Thyroid gland (tissue), 4 donors: ENCODE measurements at regions not wholly inside any gene's neighbourhood (a gene's known extent, or its start where the extent isn't known, plus 50 kb on each side); places are given as distances from the start of the nearest gene placed in this dataset.

Experiments used
- DNase-seq, 2 donors: peaks; one replicate each; pipeline ENCODE4 v3.0.0-alpha.2; 2019
- H3K27ac ChIP-seq, 3 donors: fragments of 200-600 bp; sonication (generic); 1 replicate in 2 of 3; 2 replicates in 1 of 3; pipeline ENCODE4 v1.5.1; 2016 to 2019; ENCODE audit warnings: mild to moderate bottlenecking in 1 of 3, moderate library complexity in 1 of 3
- H3K27me3 ChIP-seq: fragments of 200-600 bp; sonication (generic); one replicate; pipeline ENCODE4 v1.5.1; 2019
- H3K36me3 ChIP-seq, 2 donors: fragments of 200-600 bp; sonication (generic); one replicate each; pipeline ENCODE4 v1.5.1; 2016 to 2019
- H3K4me1 ChIP-seq, 2 donors: fragments of 200-600 bp; sonication (generic); one replicate each; pipeline ENCODE4 v1.5.1; 2017 to 2019
- H3K4me3 ChIP-seq, 3 donors: fragments of 200-600 bp; sonication (generic); replicated peaks in 1 of 3; 1 replicate in 2 of 3; 2 replicates in 1 of 3; pipeline ENCODE4 v1.5.1; 2016; ENCODE audit warnings: mild to moderate bottlenecking in 1 of 3
- H3K9me3 ChIP-seq: fragments of 200-600 bp; sonication (generic); one replicate; pipeline ENCODE4 v1.5.1; 2017
- CTCF ChIP-seq, 6 experiments: fragments of 200-600 bp in 3 of 6; fragments of 450-650 bp in 3 of 6; sonication (generic) in 3 of 6; IDR thresholded peaks; one replicate each; pipeline ENCODE4 v1.5.1; 2016 to 2019; ENCODE audit warnings: antibody characterized with exemption in 6 of 6, mild to moderate bottlenecking in 2 of 6, inconsistent platforms in 1 of 6, moderate library complexity in 1 of 6
- POLR2A ChIP-seq, 2 donors: fragments of 450-650 bp; IDR thresholded peaks; one replicate each; pipeline ENCODE4 v1.6.1; 2017; ENCODE audit warnings: antibody characterized with exemption in 2 of 2, mild to moderate bottlenecking in 2 of 2, moderate library complexity in 1 of 2
- WGBS, 2 donors: methylation state at CpG; one replicate each; pipeline ENCODE4 v1.1.5; 2017; 5-methylcytosine and 5-hydroxymethylcytosine counted together
- intact Hi-C: fragments of 100-400 bp; cut with DNase I; formaldehyde crosslinking; loops from one replicate; pipeline ENCODE4 v1.15.1; 2023

- H3K4me3 ChIP-seq: no peak overlapping the region
- no peak for TF ChIP-seq CTCF (IDR thresholded peaks at IDR 0.05)
- no peak for TF ChIP-seq POLR2A (IDR thresholded peaks at IDR 0.05)
- DNase-seq: no peak
- H3K27ac ChIP-seq: no peak overlapping the region
- WGBS, 2 donors: 68 to 82% methylated on average over 2 of the region's 2 CpGs
- no peaks in the 10 kb centered on the region for H3K4me1 ChIP-seq
- no peaks in the 10 kb centered on the region for H3K9me3 ChIP-seq
- H3K27me3 ChIP-seq: no peaks in the 10 kb centered on the region
- intact Hi-C loops: no loop called here
- H3K36me3 ChIP-seq: no peaks in the 10 kb centered on the region
These were observed 242.3 kb upstream of the ROBO1 start for GRCh38 chr3:80010021-80010571.

GRCh38 chr3:80007522-80007921 is 239.7 kb upstream of the ROBO1 start:
- intact Hi-C loops: no loop called here
- TF ChIP-seq CTCF (IDR thresholded peaks at IDR 0.05): no peak
- Histone ChIP-seq H3K9me3 (no peaks in the 10 kb centered on the region), H3K4me3 (no peak overlapping the region), H3K4me1 (no peaks in the 10 kb centered on the region), H3K27ac (no peak overlapping the region), H3K27me3 (no peaks in the 10 kb centered on the region), H3K36me3 (no peaks in the 10 kb centered on the region)
- 95 to 96% methylated on average over 1 of the region's 1 CpG for WGBS, 2 donors
- no peak for DNase-seq

- no peak overlapping the region for H3K27ac ChIP-seq
- no peaks in the 10 kb centered on the region for H3K27me3 ChIP-seq
- no peaks in the 10 kb centered on the region for H3K36me3 ChIP-seq
- TF ChIP-seq CTCF (IDR thresholded peaks at IDR 0.05) (no peak), POLR2A (IDR thresholded peaks at IDR 0.05) (no peak)
- no peaks in the 10 kb centered on the region for H3K9me3 ChIP-seq
- no peak overlapping the region for H3K4me3 ChIP-seq
- intact Hi-C loops: no loop called here
- no peak for DNase-seq
- H3K4me1 ChIP-seq: no peaks in the 10 kb centered on the region
These were observed 238.5 kb upstream of the ROBO1 start for GRCh38 chr3:80006315-80006714.

- intact Hi-C loops: no loop called here
- Histone ChIP-seq H3K4me1 (no peaks in the 10 kb centered on the region), H3K27ac (no peak overlapping the region), H3K27me3 (no peaks in the 10 kb centered on the region), H3K4me3 (no peak overlapping the region), H3K36me3 (no peaks in the 10 kb centered on the region), H3K9me3 (no peaks in the 10 kb centered on the region)
- TF ChIP-seq POLR2A (IDR thresholded peaks at IDR 0.05): no peak
- TF ChIP-seq CTCF (IDR thresholded peaks at IDR 0.05): no peak
- WGBS, 2 donors: 83 to 89% methylated on average over 5 of the region's 5 CpGs
- DNase-seq: no peak
These were observed 232.2 kb upstream of the ROBO1 start for GRCh38 chr3:80000022-80000421.

GRCh38 chr3:79994397-79994796 is 226.6 kb upstream of the ROBO1 start:
- H3K9me3 ChIP-seq: no peaks in the 10 kb centered on the region
- intact Hi-C loops: no loop called here
- TF ChIP-seq CTCF (IDR thresholded peaks at IDR 0.05): no peak
- no peak for TF ChIP-seq POLR2A (IDR thresholded peaks at IDR 0.05)
- 85 to 89% methylated on average over 2 of the region's 2 CpGs for WGBS, 2 donors
- no peak overlapping the region for H3K4me3 ChIP-seq
- no peaks in the 10 kb centered on the region for H3K4me1 ChIP-seq
- no peaks in the 10 kb centered on the region for H3K27me3 ChIP-seq
- no peak for DNase-seq
- no peaks in the 10 kb centered on the region for H3K36me3 ChIP-seq
- no peak overlapping the region for H3K27ac ChIP-seq
